T47D (cell line): ENCODE measurements at regions not wholly inside any gene's neighbourhood (a gene's known extent, or its start where the extent isn't known, plus 50 kb on each side); places are given as distances from the start of the nearest gene placed in this dataset.

Experiments used
- DNase-seq, 2 experiments: peaks; one replicate each; pipeline versions ENCODE4 v3.0.0 to v3.0.0-alpha.2; 2011 to 2012; ENCODE audit warnings: low read depth in 1 of 2, low spot score in 1 of 2
- JUND ChIP-seq: IDR thresholded peaks from 2 replicates; pipeline ENCODE4 v1.6.1; 2012; ENCODE audit warnings: low read depth
- in situ Hi-C: cut with HindIII; loops from 2 replicates; pipeline ENCODE4 v1.10.0; 2016; ENCODE audit warnings: low sequenced_read_pairs, low pct_unique_long_range_greater_than_20kb

- in situ Hi-C loops = no loop called here
- no peak for TF ChIP-seq JUND
- no peak for DNase-seq
Observed at GRCh38 chr16:51900221-51900780, 646.6 kb downstream of the TOX3 start.

- DNase-seq = no peak
- in situ Hi-C loops = no loop called here
- no peak for TF ChIP-seq JUND
Observed at GRCh38 chr16:51898872-51899271, 648.1 kb downstream of the TOX3 start.

GRCh38 chr16:51896013-51896412 lies 650.9 kb downstream of the TOX3 start:
- no peak for DNase-seq
- TF ChIP-seq JUND = no peak
- in situ Hi-C loops = no loop called here

GRCh38 chr16:51892293-51893007 lies 654.5 kb downstream of the TOX3 start:
- TF ChIP-seq JUND = no peak
- in situ Hi-C loops = no loop called here
- DNase-seq = no peak

GRCh38 chr16:51888534-51888933 lies 658.4 kb downstream of the TOX3 start:
- in situ Hi-C loops = no loop called here
- no peak for DNase-seq
- no peak for TF ChIP-seq JUND

GRCh38 chr16:51888016-51888415 lies 658.9 kb downstream of the TOX3 start:
- in situ Hi-C loops = no loop called here
- DNase-seq = no peak
- no peak for TF ChIP-seq JUND

- in situ Hi-C loops = no loop called here
- DNase-seq = no peak
- TF ChIP-seq JUND = no peak
Observed at GRCh38 chr16:51886456-51886855, 660.5 kb downstream of the TOX3 start.

GRCh38 chr16:51884773-51885172 lies 662.2 kb downstream of the TOX3 start:
- in situ Hi-C loops = no loop called here
- no peak for TF ChIP-seq JUND
- no peak for DNase-seq

- no peak for TF ChIP-seq JUND
- DNase-seq = no peak
- in situ Hi-C loops = no loop called here
Observed at GRCh38 chr16:51881731-51882130, 665.2 kb downstream of the TOX3 start.

GRCh38 chr16:51880776-51881175 lies 666.2 kb downstream of the TOX3 start:
- DNase-seq = no peak
- in situ Hi-C loops = no loop called here
- TF ChIP-seq JUND = no peak

- DNase-seq = no peak
- TF ChIP-seq JUND = no peak
- in situ Hi-C loops = no loop called here
Observed at GRCh38 chr16:51877686-51878085, 669.3 kb downstream of the TOX3 start.

- in situ Hi-C loops = no loop called here
- DNase-seq = no peak
- no peak for TF ChIP-seq JUND
Observed at GRCh38 chr16:51876934-51877333, 670.0 kb downstream of the TOX3 start.

GRCh38 chr16:51876601-51876875 lies 670.4 kb downstream of the TOX3 start:
- DNase-seq = no peak
- TF ChIP-seq JUND = no peak
- in situ Hi-C loops = no loop called here
